Amygdala (tissue), 56 donors: ENCODE measurements at regions not wholly inside any gene's neighbourhood (a gene's known extent, or its start where the extent isn't known, plus 50 kb on each side); places are given as distances from the start of the nearest gene placed in this dataset.
A peak's percentile ranks its signal among the peaks of the same experiment; 100 is the strongest.

Source experiments
- DNase-seq, 56 donors: peaks; one replicate each; lab custom pipeline; 2025; lab: John Stamatoyannopoulos, UW

- no peak for DNase-seq
Measured at GRCh38 chr1:60757485-60757884, 324.9 kb upstream of the NFIA start.

GRCh38 chr1:60753036-60753900, 329.1 kb upstream of the NFIA start:
- no peak for DNase-seq

- DNase-seq = no peak
Measured at GRCh38 chr1:60751306-60751705, 331.1 kb upstream of the NFIA start.

GRCh38 chr1:60747353-60747752, 335.0 kb upstream of the NFIA start:
- DNase-seq = no peak

- DNase-seq = peak in 39 of 56 donors; percentile 0 to 63 (median 18)
Measured at GRCh38 chr1:60746278-60746791, 336.0 kb upstream of the NFIA start.

GRCh38 chr1:60745484-60745883, 336.9 kb upstream of the NFIA start:
- no peak for DNase-seq

- no peak for DNase-seq
Measured at GRCh38 chr1:60742339-60742738, 340.0 kb upstream of the NFIA start.

- no peak for DNase-seq
Measured at GRCh38 chr1:60740154-60740553, 342.2 kb upstream of the NFIA start.

- DNase-seq = no peak
Measured at GRCh38 chr1:60739729-60740128, 342.6 kb upstream of the NFIA start.

GRCh38 chr1:60732977-60733401, 349.4 kb upstream of the NFIA start:
- DNase-seq = no peak

GRCh38 chr1:60731321-60731720, 351.0 kb upstream of the NFIA start:
- DNase-seq = no peak

GRCh38 chr1:60727552-60727951, 354.8 kb upstream of the NFIA start:
- no peak for DNase-seq

GRCh38 chr1:60716472-60716871, 365.9 kb upstream of the NFIA start:
- peak in 1 of 56 donors; percentile 3 for DNase-seq

- DNase-seq = no peak
Measured at GRCh38 chr1:60715970-60716369, 366.4 kb upstream of the NFIA start.

- DNase-seq = no peak
Measured at GRCh38 chr1:60709426-60709825, 372.9 kb upstream of the NFIA start.

- DNase-seq = no peak
Measured at GRCh38 chr1:60705026-60705425, 377.3 kb upstream of the NFIA start.

- DNase-seq = no peak
Measured at GRCh38 chr1:60703155-60703554, 379.2 kb upstream of the NFIA start.

GRCh38 chr1:60699325-60699724, 383.0 kb upstream of the NFIA start:
- DNase-seq = no peak

GRCh38 chr1:60697204-60697994, 385.0 kb upstream of the NFIA start:
- no peak for DNase-seq

GRCh38 chr1:60696512-60696911, 385.8 kb upstream of the NFIA start:
- no peak for DNase-seq

- peak in 6 of 56 donors; percentile 1 to 28 (median 2) for DNase-seq
Measured at GRCh38 chr1:60695716-60696171, 386.6 kb upstream of the NFIA start.
